ENCODE measurements at regions not wholly inside any gene's neighbourhood (a gene's known extent, or its start where the extent isn't known, plus 50 kb on each side); places are given as distances from the start of the nearest gene placed in this dataset.

DNA sequence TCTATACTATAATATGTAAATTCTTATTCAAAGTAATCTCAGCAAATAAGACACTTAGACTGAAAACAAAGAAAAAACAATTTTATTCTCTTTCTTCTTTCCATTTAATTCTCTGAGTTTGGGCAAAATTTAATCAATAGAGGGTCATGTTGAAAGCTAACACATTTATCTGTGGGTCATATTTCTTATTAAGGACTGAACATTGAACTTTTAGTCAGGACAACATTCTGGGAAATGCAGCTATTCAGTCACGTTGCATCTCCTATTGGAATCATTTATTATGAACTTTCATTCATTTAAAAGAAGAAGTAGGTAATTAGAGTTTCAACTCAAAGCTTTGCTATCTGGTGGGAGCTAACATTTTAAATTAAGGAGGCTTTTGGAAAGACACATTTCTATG lies 372.5 kb downstream of the MAN2A1 start:
- CTCF ChIA-PET: interaction anchor here (1.1 kb wide), 1 partner anchor 28 kb away, joined by 4 read pairs; no protein-coding TSS in a partner anchor
- H3K27me3 ChIP-seq (replicated peaks in 1 of 2; ENCODE audit: control insufficient read depth in 2 of 2, insufficient read depth in 2 of 2, low read length in 1 of 2): no peaks in the 10 kb centered on the region
- SMC1A ChIA-PET (ENCODE audit: uncharacterized antibody, unreplicated experiment): no interaction called here
- POLR2A ChIA-PET: no interaction called here
- intact Hi-C loops (cut with micrococcal nuclease; ENCODE audit: unreplicated experiment): no loop called here
- H2AFZ ChIP-seq (ENCODE audit: control insufficient read depth, low read depth, low read length): no peak overlapping the region
- no peak overlapping the region for H3K27ac ChIP-seq (ENCODE audit: control insufficient read depth, insufficient read depth)
- no peaks in the 10 kb centered on the region for H3K9me3 ChIP-seq (replicated peaks; ENCODE audit: control insufficient read depth, insufficient read depth, low read length)
- ATAC-seq (no peak), FAIRE-seq (no peak), DNase-seq (ENCODE audit: low read depth, low spot score) (no peak)
- H3K9ac ChIP-seq (ENCODE audit: control insufficient read depth, insufficient read depth, low read length): no peak overlapping the region
- RAD21 ChIA-PET (ENCODE audit: unreplicated experiment): no interaction called here
- 0% methylated on average over 1 of the region's 1 CpG for WGBS (ENCODE audit: insufficient coverage, insufficient replicate concordance, low lambda C conversion rate, missing lambda C conversion rate)
- H4K20me1 ChIP-seq (ENCODE audit: control insufficient read depth, insufficient read depth): no peaks in the 10 kb centered on the region
- in situ Hi-C loops (cut with MboI): no loop called here
- H3K4me2 ChIP-seq (ENCODE audit: control insufficient read depth, insufficient read depth): no peak overlapping the region
- no peaks in the 10 kb centered on the region for H3K36me3 ChIP-seq (ENCODE audit: control insufficient read depth in 2 of 2, insufficient read depth in 2 of 2, low read length in 1 of 2)
- H3K4me3 ChIP-seq: no peak overlapping the region
- no peaks in the 10 kb centered on the region for H3K79me2 ChIP-seq (ENCODE audit: control insufficient read depth, insufficient read depth, low read length)
- H3K4me1 ChIP-seq (ENCODE audit: control insufficient read depth, insufficient read depth, low read length): no peaks in the 10 kb centered on the region
- BruUV-seq (replicated peaks): no TSS peak
- no peak for TF ChIP-seq MYB (IDR thresholded peaks at IDR 0.05; ENCODE audit: borderline replicate concordance, low read depth, low read length)
- TF ChIP-seq BMI1 (IDR thresholded peaks at IDR 0.05; ENCODE audit: borderline replicate concordance): no peak
- TF ChIP-seq PRDM15 (CRISPR knock-in tag; IDR thresholded peaks at IDR 0.05): no peak
- TF ChIP-seq, protein P1, sequence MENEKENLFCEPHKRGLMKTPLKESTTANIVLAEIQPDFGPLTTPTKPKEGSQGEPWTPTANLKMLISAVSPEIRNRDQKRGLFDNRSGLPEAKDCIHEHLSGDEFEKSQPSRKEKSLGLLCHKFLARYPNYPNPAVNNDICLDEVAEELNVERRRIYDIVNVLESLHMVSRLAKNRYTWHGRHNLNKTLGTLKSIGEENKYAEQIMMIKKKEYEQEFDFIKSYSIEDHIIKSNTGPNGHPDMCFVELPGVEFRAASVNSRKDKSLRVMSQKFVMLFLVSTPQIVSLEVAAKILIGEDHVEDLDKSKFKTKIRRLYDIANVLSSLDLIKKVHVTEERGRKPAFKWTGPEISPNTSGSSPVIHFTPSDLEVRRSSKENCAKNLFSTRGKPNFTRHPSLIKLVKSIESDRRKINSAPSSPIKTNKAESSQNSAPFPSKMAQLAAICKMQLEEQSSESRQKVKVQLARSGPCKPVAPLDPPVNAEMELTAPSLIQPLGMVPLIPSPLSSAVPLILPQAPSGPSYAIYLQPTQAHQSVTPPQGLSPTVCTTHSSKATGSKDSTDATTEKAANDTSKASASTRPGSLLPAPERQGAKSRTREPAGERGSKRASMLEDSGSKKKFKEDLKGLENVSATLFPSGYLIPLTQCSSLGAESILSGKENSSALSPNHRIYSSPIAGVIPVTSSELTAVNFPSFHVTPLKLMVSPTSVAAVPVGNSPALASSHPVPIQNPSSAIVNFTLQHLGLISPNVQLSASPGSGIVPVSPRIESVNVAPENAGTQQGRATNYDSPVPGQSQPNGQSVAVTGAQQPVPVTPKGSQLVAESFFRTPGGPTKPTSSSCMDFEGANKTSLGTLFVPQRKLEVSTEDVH (IDR thresholded peaks at IDR 0.05; ENCODE audit: low read depth, partially characterized antibody): no peak
- TF ChIP-seq TAF1 (IDR thresholded peaks at IDR 0.05; ENCODE audit: borderline replicate concordance, low read depth, low read length): no peak
- no peak for TF ChIP-seq LARP7 (IDR thresholded peaks at IDR 0.05)
- no peak for TF ChIP-seq ZNF274 (IDR thresholded peaks at IDR 0.05; ENCODE audit: insufficient read depth, insufficient read length)
- no peak for TF ChIP-seq PKNOX1 (IDR thresholded peaks at IDR 0.05)
- no peak for TF ChIP-seq IKZF1 (conservative IDR thresholded peaks at IDR 0.05)
- TF ChIP-seq SP1 (IDR thresholded peaks at IDR 0.05; ENCODE audit: low read depth, low read length): no peak
- no peak for TF ChIP-seq ZNF622 (IDR thresholded peaks at IDR 0.05)
- no peak for TF ChIP-seq CBX3 (IDR thresholded peaks at IDR 0.05; ENCODE audit: borderline replicate concordance, low read depth)
- TF ChIP-seq GABPA (IDR thresholded peaks at IDR 0.05; ENCODE audit: low read depth): no peak
- no peak for TF ChIP-seq TARDBP (IDR thresholded peaks at IDR 0.05; ENCODE audit: borderline replicate concordance)
- TF ChIP-seq JUND (IDR thresholded peaks at IDR 0.05; ENCODE audit: low read depth, low read length): no peak
- TF ChIP-seq BHLHE40 (IDR thresholded peaks at IDR 0.05; ENCODE audit: borderline replicate concordance in 1 of 2, low read depth in 2 of 2, low read length in 1 of 2): no peak
- TF ChIP-seq, protein P2, sequence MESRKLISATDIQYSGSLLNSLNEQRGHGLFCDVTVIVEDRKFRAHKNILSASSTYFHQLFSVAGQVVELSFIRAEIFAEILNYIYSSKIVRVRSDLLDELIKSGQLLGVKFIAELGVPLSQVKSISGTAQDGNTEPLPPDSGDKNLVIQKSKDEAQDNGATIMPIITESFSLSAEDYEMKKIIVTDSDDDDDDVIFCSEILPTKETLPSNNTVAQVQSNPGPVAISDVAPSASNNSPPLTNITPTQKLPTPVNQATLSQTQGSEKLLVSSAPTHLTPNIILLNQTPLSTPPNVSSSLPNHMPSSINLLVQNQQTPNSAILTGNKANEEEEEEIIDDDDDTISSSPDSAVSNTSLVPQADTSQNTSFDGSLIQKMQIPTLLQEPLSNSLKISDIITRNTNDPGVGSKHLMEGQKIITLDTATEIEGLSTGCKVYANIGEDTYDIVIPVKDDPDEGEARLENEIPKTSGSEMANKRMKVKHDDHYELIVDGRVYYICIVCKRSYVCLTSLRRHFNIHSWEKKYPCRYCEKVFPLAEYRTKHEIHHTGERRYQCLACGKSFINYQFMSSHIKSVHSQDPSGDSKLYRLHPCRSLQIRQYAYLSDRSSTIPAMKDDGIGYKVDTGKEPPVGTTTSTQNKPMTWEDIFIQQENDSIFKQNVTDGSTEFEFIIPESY (IDR thresholded peaks at IDR 0.05): no peak

Measured in GM12878 (cell line).